GM12875 (cell line): ENCODE measurements at regions not wholly inside any gene's neighbourhood (a gene's known extent, or its start where the extent isn't known, plus 50 kb on each side); places are given as distances from the start of the nearest gene placed in this dataset.

ENCODE experiments used
- H3K4me3 ChIP-seq: one replicate; pipeline ENCODE4 v1.5.1; 2011; ENCODE audit warnings: low read depth, low read length, control low read depth
- CTCF ChIP-seq: IDR thresholded peaks from 2 replicates; pipeline ENCODE4 v1.5.1; 2011; ENCODE audit warnings: low read depth, mild to moderate bottlenecking, control low read depth, inconsistent platforms, low read length, moderate library complexity, borderline replicate concordance; ENCODE audit not compliant: insufficient read depth

GRCh38 chr5:124131466-124131865 lies 615.0 kb downstream of the ZNF608 start:
- no peak overlapping the region for H3K4me3 ChIP-seq
- TF ChIP-seq CTCF, result no peak

GRCh38 chr5:124130816-124131215 lies 615.6 kb downstream of the ZNF608 start:
- TF ChIP-seq CTCF, result no peak
- no peak overlapping the region for H3K4me3 ChIP-seq

GRCh38 chr5:124128867-124129266 lies 616.9 kb downstream of the CSNK1G3 start:
- TF ChIP-seq CTCF, result no peak

GRCh38 chr5:124126504-124127217 lies 614.7 kb downstream of the CSNK1G3 start:
- TF ChIP-seq CTCF, result no peak
- no peak overlapping the region for H3K4me3 ChIP-seq

More at GRCh38 chr5:124128867-124129266, 616.9 kb downstream of the CSNK1G3 start:
- H3K4me3 ChIP-seq, result no peak overlapping the region

- H3K4me3 ChIP-seq, result no peak overlapping the region
- no peak for TF ChIP-seq CTCF
Observed at GRCh38 chr5:124124711-124125229, 612.8 kb downstream of the CSNK1G3 start.

GRCh38 chr5:124121198-124121597 lies 609.2 kb downstream of the CSNK1G3 start:
- no peak for TF ChIP-seq CTCF
- H3K4me3 ChIP-seq, result no peak overlapping the region

GRCh38 chr5:124114911-124115310 lies 602.9 kb downstream of the CSNK1G3 start:
- no peak for TF ChIP-seq CTCF

More at GRCh38 chr5:124114911-124115310, 602.9 kb downstream of the CSNK1G3 start:
- H3K4me3 ChIP-seq, result no peak overlapping the region
